ENCODE measurements at regions not wholly inside any gene's neighbourhood (a gene's known extent, or its start where the extent isn't known, plus 50 kb on each side); places are given as distances from the start of the nearest gene placed in this dataset.

DNA sequence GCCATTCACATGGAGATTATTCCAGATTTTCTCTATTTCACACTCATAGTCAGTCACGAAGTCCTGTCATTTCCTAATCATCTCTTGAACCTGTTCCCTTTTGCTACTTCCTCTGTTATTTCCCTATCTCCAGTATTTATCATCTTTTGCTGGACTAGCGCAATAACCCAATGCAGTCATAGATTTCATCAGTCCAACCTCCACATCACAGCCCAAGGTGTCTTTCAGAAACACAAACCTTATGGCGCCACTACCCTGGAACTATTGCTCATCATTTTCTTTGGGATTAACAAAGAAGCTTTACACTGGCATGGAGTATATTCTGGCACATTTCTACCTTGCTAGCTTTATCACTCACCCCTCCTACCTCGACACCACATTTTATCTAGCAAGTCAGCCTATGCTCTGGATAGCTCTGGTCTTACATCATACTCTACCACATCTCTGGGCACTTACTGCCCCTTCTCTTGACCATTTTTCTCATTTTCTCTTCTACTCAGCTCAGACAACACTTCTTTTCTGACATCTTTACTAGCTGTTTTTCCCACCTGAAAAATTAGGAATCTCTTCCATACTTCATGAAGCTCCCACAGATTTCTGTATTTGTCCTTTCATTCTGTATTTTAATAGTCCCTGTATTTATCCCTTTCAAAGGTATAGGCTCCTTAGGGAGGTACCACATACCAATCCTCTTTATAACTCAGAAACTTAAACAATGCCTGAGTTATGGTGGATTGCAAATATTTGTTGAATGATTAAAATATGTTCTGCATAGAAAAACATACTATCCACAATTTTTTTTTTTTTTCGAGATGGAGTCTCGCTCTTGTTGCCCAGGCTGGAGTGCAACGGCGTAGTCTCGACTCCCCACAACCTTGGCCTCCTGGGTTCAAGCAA is 534.7 kb downstream of the KLF12 start:
- DNase-seq = no peak

- no peak for DNase-seq
Observed at GRCh38 chr13:73598020-73598712, 536.0 kb downstream of the KLF12 start.

DNA sequence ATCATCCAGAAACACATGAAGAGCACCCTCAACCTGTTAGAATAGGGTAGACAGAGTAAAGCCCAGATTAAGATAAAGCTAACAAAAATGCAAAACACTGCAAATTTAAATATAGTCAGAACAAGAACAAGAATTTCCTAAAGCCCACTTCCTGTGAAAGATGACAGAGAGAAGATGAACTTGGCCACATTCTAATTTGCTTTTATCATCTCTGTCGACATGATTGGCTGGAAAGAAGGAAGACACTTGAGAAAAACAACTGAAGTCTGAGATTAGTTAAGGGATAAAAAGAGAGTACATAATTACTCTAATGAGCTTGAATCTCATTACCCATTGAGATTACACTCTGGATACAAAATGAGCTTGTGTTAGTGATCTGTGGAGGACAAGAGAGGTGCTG is 537.6 kb downstream of the KLF5 start:
- DNase-seq = no peak

GRCh38 chr13:73593199-73593765 is 534.5 kb downstream of the KLF5 start:
- no peak for DNase-seq

GRCh38 chr13:73591861-73592260 is 533.1 kb downstream of the KLF5 start:
- DNase-seq = no peak

- no peak for DNase-seq
Observed at GRCh38 chr13:73590795-73591194, 532.0 kb downstream of the KLF5 start.

GRCh38 chr13:73585236-73585635 is 526.4 kb downstream of the KLF5 start:
- DNase-seq = no peak

GRCh38 chr13:73583331-73583730 is 524.5 kb downstream of the KLF5 start:
- DNase-seq = no peak

DNA sequence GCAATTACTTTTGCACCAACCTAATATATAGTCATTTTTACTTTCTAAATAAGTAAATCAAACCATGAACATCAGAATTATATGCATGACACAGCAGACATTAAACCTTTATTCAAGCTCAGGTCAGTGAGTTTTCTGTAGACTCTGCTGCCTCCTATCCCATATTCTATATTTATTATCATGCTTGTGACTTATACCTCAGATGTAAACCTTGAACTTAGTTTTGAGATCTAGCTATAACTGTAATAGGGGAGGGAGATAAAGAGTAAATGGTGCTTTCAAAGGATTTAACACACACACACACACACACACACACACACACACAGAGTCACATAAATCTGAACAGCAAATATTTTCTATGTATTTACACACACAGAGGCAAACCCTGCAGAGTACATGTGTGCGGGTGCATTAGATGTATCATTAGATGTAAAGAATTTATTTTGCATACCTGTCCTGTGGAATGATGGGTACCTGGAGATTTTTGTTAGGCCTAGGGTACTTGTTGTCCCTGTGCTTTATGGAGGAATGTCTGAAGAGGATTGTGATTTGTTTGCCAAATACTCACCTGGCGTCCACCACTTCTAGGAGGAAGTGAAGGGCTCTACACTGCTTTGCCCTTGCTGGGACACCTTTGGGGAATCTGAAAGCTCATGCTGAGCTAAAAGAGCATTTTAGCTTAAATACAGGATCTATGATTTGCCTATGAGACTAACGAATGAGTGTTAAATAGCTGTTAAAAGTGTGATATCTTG is 521.9 kb downstream of the KLF5 start:
- DNase-seq = no peak

- DNase-seq = no peak
Observed at GRCh38 chr13:73579574-73580274, 520.9 kb downstream of the KLF5 start.

DNA sequence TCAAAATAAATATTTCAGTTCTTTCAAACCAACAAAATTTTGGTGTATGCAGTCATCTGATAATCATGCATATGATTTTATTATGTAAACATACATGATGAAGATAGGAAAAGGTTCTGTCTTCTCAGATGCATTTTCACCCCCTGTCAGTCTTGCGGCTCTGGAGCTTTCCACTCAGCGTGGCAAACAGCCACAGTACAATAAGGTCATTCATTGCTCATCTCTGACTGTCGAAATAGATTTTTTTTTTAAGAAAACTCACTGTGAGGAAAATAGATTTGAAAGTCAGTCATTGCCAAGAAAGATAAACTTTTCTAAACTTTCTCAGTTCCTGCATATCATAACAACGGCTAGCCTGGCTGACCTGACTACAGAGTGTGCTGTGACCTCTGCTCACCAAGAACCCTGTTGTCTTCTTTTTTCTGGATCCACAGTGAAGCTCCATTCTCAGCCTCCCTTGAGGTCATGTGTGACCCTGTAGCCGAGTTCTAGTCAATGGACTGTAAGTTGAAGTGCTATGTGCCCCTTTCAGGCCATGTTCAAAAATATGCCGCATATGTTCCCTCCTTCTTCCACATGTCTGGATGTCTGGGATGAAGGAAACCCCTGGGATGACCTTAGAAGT is 519.6 kb downstream of the KLF5 start:
- no peak for DNase-seq

- no peak for DNase-seq
Observed at GRCh38 chr13:73576291-73576690, 517.5 kb downstream of the KLF5 start.

DNA sequence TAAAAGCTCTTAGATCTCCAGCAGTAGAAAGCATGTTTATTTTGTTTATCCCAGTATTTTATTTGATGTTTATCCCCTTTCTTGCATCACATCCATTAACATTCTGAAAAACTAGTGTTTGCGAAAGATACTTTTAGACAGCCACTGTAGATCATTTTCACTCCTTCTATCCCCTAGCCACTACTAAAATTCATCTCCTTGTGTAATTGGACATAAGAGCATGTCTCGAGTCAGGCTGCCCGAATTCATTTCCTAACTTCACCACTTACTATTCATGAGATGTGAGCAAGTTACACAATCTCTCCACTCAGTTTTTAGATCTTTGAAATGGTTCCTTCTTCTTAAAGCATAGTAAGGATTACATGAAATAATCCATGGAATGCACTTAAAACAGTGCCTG is 514.0 kb downstream of the KLF5 start:
- DNase-seq = no peak

DNA sequence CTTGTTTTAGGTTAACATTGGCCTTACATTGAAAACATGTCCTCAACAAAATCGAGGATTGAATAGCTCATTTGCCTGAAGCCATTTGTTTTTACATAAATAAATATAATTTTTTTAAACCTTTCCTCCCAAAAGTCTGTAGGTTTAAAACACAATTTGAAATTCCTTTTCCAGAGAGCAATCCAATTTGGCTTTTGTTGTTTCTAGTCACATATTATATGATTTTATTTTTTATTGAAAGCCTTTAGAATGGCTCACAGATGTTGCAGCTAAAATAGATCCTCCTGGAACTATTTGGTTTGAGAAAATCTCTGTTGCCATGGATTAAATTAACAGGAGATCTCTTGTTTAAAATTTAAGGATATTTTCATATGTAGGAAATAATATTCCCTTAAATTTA is 512.6 kb downstream of the KLF5 start:
- no peak for DNase-seq

- DNase-seq = no peak
Observed at GRCh38 chr13:73556902-73557301, 498.1 kb downstream of the KLF5 start.

GRCh38 chr13:73556128-73556527 is 497.3 kb downstream of the KLF5 start:
- DNase-seq = no peak

DNA sequence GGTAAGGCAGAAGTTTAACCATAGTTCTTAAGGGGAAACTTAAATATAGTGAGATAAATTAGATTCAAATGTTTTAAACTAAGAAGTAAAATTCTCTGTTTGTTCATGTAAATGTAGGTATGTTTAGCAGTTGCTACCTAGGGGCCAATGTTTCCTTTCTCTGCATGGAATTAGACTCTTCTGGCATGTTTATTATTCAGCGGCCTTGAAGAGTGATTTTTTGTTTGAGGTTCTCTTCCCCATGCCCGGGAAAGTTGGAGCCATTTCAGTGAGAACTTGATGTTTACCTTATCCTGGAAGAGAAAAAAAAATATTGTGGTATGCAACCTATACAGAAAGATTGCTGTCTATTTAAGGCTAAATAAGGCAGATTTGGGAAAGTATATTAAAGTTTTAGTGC is 492.9 kb downstream of the KLF5 start:
- DNase-seq = no peak

DNA sequence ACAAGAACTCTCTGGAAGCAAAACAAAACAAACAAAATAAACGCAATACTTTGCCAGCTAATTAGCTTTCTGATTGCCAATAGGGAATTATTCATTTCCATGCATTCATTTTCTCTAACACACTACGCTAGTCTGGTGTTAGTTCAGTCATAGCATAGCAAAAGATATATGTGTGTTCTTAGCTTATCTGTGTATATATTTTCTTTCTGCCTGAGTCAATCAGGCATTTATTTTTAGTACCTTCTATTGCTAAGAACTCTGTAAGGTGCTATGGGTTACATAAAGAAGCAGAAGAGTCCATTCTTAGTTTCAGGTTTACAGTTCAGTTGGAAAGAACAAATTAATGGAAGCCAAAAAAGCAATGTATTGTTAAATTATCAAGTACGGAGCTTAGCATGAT is 490.9 kb downstream of the KLF5 start:
- DNase-seq = no peak

DNA sequence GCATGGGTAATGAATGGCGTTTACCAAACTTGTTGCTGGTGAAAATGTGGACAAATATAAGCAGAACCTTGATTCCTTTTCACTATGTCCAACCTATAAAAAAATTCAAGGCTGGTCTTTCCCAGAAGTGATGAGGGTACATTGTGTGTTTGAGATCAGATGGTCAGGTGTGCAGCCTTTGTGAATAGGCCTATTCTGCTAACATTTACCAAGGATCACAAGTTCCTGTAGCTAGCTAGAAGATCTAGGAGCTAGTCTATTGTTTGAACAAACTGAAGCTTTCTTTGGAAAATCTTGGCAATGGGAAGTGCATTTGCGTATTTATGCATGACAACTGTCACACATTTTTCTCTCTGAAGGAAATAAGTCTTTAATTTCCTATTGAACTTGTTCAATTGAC is 489.6 kb downstream of the KLF5 start:
- DNase-seq = no peak

- no peak for DNase-seq
Observed at GRCh38 chr13:73547239-73547638, 488.4 kb downstream of the KLF5 start.

DNA sequence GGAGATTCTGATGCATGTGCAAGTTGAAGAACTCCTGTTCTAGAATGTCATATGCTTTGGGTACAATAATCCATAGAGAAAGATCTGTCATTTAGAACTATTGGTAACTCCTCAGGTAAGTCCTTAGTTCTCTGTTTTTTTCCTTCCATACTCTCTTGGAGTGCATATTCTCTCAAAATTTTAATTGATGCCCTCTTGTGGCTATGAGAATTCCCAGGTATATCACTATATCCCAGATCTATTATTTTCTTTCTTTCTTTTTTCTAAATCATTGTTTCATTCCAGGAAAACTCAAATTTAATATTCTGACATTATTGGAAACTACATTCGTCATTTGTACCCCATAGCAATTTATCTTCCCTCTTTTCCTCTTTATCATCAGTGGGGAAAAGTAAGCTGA is 485.4 kb downstream of the KLF5 start:
- DNase-seq = no peak

- DNase-seq = no peak
Observed at GRCh38 chr13:73542446-73542845, 483.6 kb downstream of the KLF5 start.
